B cell (primary cell): ENCODE measurements at regions not wholly inside any gene's neighbourhood (a gene's known extent, or its start where the extent isn't known, plus 50 kb on each side); places are given as distances from the start of the nearest gene placed in this dataset.

Experiments
- EZH2 ChIP-seq: IDR thresholded peaks from 2 replicates; pipeline ENCODE4 v1.6.1; 2012; ENCODE audit warnings: borderline replicate concordance, low read depth, mild to moderate bottlenecking, moderate library complexity, low read length; ENCODE audit not compliant: insufficient read depth, poor library complexity, severe bottlenecking
- TF ChIP-seq, protein P1 (sequence below): fragments of 200-600 bp; IDR thresholded peaks from one replicate; pipeline ENCODE4 v1.8.0; 2022; ENCODE audit warnings: antibody characterized with exemption, mild to moderate bottlenecking

DNA sequence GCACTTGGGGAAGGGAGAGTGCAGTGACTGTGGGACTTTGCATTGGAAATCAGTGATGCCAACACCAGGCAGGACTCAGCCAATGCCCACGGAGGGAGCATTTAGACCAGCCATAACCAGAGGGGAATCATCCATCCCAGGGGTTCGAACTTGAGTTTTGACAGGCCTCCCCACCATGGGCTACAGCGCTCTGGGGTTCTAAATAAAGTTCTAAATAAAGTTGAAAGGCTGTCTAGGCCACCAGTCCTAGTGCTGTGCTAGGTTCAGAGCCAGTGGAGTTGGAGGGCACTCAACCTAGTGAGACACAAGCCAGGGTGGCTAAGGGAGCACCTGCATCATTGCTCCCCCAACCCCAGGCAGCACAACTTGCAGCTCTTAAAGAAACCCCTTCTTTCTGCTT is 82.0 kb upstream of the SLC38A4 start:
- TF ChIP-seq, protein P1, sequence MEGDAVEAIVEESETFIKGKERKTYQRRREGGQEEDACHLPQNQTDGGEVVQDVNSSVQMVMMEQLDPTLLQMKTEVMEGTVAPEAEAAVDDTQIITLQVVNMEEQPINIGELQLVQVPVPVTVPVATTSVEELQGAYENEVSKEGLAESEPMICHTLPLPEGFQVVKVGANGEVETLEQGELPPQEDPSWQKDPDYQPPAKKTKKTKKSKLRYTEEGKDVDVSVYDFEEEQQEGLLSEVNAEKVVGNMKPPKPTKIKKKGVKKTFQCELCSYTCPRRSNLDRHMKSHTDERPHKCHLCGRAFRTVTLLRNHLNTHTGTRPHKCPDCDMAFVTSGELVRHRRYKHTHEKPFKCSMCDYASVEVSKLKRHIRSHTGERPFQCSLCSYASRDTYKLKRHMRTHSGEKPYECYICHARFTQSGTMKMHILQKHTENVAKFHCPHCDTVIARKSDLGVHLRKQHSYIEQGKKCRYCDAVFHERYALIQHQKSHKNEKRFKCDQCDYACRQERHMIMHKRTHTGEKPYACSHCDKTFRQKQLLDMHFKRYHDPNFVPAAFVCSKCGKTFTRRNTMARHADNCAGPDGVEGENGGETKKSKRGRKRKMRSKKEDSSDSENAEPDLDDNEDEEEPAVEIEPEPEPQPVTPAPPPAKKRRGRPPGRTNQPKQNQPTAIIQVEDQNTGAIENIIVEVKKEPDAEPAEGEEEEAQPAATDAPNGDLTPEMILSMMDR: no peak
- TF ChIP-seq EZH2: no peak
